GM21447 (cell line): ENCODE measurements at regions not wholly inside any gene's neighbourhood (a gene's known extent, or its start where the extent isn't known, plus 50 kb on each side); places are given as distances from the start of the nearest gene placed in this dataset.
"Not testable (repeated sequence)": the region's sequence is repeated elsewhere in the genome, so short reads cannot be mapped to it uniquely, and the experiment has no call there.

Experiments
- ATAC-seq: cut with Tn5 transposase; IDR thresholded peaks from one replicate; pipeline ENCODE4 v1.9.1; 2021; ENCODE audit not compliant: unreplicated experiment

DNA sequence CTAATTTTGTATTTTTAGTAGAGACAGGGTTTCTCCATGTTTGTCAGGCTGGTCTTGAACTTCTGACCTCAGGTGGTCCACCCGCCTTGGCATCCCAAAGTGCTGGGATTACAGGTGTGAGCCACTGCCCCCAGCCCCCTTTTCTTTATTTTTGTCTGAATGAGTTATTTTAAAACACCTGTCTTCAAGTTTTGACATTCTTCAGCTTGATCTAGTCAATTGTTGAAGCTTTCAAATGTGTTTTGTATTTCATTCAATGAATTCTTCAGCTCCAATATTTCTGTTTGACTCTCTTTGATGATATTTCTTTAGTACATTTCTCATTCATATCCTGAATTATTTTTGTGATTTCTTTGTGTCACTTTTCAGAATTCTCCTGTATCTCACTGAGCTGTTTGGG, 486.2 kb downstream of the DMAC1 start:
- no peak for ATAC-seq

DNA sequence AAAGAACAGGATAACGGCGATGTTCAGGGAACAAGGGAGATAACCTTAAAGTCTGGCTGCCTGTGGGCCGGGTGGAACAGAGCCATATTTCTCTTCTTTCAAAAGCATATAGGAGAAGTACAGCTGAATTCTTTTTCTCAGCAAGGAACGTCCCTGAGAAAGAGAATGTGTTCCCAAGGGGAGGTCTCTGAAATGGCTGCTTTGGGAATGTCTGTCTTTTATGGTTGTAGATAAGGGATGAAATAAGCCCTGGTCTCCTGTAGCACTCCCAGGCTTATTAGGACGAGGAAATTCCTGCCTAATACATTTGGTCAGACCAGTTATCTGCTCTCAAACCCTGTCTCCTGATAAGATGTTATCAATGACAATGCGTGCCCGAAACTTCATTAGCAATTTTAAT, 490.5 kb downstream of the DMAC1 start:
- not testable (repeated sequence) for ATAC-seq

DNA sequence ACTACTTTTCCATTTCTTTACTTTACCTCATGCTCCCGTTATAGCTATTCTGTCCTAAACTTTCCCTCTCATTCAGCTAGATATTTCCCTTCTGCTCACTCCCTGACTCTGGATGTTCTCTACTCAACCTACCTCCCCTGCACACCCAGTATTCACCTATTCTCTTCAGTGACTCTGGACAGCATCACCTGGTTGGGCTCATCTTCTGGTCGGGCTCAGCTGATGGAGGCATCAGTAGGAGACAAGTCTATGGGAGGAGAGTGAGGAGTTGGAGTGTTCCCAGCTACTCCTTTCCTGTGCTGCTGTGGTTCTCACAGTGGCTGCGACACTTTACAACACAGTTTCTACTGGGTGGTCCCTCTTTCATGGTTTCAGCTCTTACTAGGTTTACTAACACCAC, 493.9 kb downstream of the DMAC1 start:
- no peak for ATAC-seq

DNA sequence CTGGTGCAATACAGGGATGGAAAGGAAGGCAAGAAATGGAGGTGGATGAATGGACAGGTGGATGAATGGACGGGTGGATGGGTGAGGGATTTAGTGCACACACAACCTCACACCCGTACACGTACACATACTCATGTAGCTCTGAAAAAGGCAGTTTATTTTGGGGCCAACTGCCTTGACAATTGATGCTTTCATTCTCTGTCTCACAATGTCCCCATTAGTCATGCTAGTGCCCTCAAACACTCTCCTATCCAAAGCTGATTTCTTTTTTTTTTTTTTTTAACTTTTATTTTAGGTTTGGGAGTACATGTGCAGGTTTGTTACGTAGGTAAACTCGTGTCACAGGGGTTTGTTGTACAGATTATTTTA, 495.0 kb downstream of the DMAC1 start:
- ATAC-seq: no peak

DNA sequence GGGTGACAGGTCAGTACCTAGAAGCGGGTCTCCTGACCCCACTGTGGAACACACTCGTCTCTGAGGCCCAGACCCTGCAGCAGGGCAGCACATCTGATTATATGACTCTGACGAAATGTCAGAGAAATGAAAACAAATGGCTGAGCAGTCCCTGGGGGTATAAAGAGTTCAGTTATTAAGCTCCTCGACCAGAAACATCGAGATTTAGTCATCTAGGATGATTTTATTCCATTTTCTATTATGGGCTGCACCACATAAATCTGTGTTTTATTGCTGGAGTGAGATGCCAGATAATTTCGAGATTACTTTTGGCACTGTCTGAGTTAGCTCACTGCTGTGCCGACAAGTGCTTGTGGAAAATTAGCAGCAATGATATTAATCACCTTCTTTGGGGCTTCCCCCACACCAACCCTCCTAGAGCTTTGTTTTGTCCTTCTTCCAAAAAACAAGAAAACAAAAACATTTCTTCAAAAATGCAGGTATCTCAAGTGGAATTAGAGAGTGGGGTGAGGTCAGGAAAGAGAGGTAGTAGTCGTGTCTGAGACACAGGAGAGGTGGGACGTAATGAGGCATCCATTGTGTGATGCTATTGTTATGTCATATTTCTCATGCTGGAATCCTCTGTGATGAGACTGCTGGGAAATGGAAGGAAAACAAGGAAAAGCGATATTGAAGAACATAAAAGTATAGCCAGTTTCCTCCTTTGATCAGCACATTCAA, 495.5 kb downstream of the DMAC1 start:
- no peak for ATAC-seq

DNA sequence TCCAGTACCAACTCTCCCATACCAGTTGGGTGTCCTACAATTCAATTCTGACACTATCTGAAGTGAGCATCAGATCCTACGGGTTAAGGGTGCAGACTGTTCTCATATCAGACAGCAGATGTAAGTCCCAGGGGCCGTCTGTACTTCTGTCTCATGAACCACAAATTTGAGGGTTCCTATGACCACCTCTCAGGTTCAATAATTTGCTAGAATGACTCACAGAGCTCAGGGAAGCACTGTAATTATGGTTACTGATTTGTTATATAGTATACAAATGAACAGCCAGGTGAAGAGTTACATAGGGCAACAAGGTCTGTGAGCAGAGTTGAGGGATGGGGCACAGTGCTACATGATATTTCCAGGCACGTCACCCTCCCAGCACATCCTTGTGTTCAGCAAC, 499.1 kb downstream of the DMAC1 start:
- peak; percentile 46 for ATAC-seq

DNA sequence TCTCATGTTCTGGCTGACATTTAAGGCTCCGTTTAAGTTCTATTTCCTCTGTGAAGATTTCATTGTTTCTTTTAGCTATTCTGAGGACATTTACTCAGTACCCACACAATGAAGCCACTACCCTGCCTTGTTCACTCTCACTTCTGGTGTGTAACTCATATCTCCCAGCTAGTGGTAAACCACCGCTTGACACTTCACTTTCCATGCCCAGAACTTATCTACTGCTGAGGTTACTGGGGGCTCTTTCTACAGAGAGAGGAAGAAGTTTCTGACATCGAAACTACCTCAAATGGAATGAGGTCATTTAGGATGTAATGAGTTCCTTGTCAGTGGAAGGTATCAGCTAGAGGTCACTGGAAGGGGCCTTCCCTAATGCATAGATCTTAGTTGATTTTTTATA, 501.5 kb downstream of the DMAC1 start:
- peak; percentile 96 for ATAC-seq

DNA sequence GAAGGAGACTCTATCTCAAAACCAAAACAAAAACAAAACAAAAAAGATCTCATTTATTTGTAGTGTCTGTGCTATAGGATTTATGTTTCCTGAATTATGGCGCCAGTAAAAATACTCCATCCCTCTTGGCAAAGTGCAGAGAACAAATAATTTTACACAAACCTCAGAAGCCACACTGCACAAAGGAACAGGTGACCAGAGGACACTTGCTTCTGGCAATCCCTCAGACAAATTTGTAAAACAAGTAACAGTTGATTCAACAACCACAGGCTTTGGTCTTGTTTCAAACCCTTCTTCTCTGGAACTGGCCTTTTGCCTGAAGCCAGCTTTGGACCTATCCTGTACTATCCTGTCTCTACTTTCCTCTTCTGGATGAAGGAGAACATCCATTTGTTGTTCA, 502.1 kb downstream of the DMAC1 start:
- no peak for ATAC-seq

DNA sequence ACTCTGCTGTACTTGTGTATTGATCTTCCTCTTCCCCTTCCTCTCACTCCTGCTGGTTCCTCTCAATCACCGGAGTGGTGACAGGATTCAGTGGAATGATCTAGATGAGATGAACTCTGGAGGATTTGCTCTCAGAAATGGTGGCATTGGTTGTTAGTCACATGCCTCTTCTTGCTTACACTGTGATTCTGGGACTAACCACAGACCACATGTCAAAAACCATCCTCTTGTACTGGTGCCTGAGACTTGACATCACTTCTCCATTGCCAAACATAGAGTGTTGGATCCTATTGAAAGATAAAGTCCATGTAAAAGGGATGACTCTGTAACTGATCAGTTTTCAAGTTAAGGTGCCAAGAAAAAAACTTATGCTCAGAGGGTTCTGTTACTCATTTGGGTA, 506.5 kb downstream of the DMAC1 start:
- ATAC-seq: no peak

DNA sequence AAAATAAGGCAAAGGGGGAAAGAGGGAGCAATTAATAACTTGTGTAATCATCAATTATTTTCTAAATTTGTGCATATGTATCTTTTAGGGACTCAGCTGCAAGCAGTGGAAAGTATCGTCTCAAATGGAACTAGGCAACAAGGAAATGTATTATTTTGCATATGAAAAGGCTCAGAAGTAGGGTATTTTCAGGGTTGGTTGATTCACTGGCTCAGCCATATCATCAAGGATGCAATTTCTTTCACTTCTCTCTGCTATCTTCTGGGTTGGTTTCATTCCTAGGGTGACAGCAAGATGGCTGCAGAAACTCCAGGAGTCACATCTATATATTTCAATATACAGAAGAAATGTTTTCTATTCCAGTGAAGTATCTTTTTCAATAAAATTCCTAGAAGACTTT, 509.8 kb downstream of the DMAC1 start:
- peak; percentile 50 for ATAC-seq

DNA sequence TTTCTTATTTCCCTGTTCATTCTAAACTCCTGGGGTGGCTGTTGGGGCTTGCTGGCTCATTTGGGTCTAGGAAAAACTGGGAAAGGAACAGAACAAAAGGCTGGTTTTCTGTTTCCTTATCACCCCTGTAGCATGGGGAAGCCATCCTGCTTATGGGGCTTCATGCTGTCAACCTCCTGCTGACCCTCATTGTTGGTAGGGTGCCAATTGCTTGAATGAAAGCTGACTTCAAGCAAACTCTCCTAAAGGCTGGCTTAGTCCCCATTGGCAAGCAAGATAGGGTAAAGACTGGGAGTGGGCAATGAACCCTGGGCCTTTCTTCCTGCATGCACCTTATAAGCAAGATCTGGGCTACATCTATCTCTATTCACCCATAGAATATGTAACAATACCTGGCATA, 511.6 kb downstream of the DMAC1 start:
- no peak for ATAC-seq

DNA sequence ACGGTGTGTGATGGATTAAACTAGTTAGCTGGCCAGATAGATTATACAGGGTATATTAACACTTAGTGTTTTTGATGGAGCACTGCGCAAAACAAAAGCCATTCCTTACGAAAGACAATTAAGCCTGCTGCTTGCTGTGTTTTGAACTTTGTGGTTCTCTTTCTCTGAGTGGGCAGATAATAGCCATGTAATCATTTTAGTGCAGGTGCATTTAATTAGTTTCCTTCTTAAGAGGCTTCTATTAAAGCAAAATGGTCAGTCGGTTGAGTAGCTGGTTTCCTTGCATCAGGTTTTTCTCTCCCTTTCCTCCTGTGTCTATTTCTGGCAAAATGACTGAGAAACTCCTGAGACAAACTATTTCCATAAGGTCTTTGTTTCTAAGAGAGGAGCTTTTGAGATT, 512.5 kb downstream of the DMAC1 start:
- no peak for ATAC-seq

DNA sequence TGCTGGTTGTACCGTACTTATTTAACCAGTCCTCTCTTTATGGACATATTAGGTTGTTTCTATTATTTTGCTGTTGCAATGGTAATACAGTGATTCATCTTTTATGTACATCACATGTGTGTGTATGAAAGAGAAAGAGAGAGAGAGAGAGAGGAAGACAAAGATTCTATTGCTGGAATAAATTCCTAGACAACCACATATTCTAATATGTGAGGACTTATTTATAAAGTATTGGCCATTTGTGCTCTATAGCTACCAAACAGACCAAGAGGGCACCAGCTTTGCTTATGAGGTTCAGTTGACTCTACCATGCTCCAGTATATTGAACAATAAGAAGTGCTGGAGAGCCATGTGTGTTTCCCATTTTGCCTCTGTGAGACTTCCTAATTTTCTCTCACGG, 513.5 kb downstream of the DMAC1 start:
- ATAC-seq: no peak

DNA sequence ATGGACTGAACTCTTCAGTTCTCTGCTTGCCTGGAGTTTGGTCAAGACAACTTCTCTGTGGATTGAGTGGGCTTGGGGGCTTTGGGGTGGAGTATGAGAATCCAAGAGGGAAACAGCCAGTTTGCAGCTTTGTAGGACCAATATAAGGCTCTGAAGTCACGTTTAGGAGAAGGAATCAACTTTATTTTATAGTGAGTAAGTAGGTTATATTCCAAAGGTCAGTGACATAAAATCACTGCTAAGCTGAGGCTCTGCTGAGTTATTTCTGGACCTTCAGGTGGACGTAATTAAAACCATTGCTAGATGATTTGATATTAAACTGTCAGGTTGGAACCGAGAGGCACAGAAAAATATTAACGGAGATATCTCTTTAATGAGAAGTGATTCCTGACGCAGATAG, 514.4 kb downstream of the DMAC1 start:
- ATAC-seq: no peak

DNA sequence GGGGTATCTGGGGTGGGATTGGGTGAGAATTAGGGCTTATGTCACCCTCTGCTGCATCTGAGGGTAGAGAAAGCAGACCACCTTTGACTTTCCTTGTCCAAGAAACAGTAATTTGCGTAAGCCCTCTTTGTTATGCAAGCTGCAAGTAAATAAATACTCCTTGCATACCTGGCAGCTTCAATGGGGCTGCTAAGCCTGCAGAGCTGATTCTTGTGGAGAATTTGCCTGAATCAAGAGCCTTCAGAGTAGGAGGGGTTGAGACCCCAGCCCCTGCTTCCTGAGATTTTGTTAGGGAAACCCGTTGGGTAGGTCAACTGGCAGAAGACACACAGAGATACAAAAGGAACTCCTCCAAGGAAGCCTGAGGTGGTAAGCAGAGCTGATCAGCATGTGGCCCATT, 515.1 kb downstream of the DMAC1 start:
- ATAC-seq: no peak

DNA sequence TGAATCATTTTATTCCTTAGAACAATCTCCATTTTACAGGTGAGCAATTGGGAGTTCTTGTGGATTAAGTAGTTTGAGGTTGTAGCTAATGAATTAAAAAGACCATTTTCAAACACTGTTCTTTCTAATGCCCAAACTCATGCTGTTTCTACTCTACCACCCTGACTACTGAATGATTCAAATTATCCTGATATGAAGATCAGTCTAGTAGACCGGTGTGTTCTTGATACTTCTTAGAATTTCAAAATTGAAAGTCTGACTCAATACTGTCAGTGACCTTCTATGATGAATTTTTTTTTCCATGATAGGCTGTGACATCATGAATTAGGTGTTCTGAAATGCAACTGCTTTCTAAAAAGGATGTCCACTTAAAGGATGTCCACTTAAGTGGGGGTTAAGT, 515.5 kb downstream of the DMAC1 start:
- no peak for ATAC-seq

DNA sequence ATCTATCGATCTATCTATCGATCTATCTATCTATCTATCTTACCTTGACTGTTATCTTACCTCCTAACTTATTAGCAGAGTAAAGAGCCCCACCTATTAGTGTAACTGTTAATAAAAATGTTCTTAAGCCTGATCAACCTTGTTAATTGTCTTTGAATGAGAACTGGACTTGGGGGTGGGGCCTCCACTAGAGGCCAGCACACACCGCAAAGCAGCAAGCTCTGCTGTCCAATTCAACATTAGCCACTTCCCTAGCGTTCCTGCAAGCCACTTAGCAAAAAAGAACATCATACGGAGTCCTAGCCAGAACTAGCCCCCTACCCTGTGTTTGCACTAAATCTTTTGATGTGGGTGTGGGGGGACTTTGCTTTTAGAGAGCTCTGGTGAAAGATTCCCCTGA, 515.8 kb downstream of the KDM4C start:
- no peak for ATAC-seq

DNA sequence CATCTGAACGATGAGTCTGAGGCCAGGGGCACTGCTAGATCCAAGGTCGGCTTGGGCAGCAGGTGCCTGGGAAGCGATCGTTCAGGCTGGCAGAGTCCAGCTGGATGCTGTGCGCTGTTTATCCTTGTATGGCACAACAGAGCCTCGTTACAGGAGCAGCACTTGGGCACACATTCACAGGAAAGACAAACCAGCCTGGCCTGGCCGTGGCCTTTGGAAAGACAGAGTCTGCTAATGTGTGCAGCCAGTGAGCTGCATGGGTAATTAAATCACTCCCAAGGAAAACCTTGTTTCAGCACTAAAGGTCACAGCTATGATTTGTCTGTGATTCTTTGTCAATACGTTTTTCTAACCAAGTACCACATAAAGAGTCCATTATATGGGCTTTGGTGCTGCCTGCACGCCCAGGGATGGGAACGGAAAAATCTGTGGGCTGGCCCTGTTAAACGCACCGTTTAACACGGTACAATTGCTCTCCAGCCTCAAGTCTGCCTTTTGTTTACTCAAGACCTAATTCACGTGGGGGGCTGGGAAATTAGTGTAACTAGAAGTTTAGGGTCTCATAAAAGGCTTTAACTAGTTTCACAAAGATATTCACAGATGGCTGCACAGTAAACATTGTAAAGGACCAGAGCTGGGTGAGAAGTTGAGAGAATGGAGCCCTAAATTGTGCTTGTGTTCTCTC, 509.3 kb downstream of the KDM4C start:
- no peak for ATAC-seq

DNA sequence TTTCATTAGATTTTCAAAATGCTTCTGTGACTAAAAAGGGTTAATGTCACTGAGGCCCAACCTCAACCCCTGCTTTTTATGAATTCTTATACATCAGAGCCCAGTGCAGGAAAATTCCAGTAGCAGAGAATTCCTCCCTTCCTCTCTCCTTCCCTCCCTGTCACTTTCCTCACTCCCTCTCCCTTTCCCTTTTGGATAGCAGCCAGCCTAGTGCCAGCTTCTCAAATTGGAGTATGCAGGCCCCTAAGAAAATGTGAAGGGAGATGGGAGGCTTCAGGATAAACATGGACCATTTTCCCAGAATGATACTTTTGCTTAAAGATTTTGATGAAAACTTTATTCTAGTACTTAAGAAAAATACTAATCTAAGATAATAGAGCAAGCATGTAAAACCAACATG, 507.4 kb downstream of the KDM4C start:
- no peak for ATAC-seq

DNA sequence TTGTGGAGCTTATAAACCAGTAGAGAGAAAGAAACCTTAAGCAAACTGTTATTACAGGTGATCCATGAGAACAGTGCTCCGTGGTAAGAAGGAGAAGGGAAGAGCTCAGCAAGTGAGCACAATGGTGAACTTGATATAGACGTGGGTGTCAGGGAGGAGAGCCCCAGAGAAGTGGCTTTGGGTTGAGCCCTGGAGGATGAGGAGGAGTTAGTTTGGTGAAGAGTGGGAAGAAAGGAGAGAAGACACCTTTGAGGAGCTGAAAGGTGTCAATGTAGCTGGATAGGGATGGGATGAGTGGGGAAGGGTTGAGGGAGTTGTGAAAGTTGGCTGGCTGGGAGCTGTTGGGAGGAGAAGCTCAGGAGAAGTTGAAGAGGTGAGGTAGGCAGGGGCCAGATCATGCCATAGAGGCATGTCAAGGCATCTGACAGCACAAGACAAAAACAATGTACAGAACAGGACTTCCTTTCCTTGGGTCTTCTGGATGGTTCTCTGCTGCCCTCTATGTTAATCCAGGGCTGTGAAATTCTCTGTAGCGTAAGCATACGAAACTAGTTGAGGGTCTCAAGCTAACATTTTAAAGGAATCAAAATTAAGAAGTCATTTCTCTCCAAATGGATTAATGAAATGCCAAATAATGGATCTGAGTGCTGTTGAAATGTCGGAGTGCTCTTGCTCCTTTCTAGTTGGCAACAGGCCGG, 501.9 kb downstream of the KDM4C start:
- no peak for ATAC-seq

DNA sequence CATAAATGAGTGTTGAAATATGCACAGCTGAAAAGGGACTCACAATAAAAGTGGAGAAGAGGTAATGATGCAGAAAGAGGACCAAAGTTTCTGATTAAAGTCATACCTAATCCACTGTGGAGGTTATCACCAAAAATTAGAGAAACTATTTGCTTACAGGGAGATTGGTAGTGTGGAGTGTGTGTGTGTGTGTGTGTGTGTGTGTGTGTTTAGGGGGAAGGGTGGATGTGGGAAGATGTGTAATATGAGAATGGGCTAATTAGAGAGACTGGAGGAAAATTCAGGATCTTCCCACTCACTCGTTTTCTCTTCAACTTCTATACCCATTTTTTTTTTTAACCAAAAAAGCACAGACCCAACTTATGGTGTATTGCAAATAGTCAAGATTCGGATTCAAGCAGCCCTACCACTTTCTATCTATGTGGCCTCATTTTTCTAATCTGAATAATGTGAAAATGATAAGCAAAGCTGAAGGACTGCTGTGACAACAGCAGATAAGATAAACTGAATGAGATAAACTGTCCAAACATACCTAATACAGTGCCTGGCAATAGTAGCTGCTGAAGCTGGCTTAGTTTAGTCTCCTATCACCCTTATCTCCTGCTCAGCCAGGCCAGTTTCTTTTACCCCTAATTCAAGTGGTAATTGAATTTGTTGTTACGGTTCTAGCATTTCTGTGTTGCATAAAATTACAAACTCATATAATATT, 501.1 kb downstream of the KDM4C start:
- no peak for ATAC-seq
